ENCODE measurements at regions not wholly inside any gene's neighbourhood (a gene's known extent, or its start where the extent isn't known, plus 50 kb on each side); places are given as distances from the start of the nearest gene placed in this dataset.
"Not testable (repeated sequence)": the region's sequence is repeated elsewhere in the genome, so short reads cannot be mapped to it uniquely, and the experiment has no call there.

DNA sequence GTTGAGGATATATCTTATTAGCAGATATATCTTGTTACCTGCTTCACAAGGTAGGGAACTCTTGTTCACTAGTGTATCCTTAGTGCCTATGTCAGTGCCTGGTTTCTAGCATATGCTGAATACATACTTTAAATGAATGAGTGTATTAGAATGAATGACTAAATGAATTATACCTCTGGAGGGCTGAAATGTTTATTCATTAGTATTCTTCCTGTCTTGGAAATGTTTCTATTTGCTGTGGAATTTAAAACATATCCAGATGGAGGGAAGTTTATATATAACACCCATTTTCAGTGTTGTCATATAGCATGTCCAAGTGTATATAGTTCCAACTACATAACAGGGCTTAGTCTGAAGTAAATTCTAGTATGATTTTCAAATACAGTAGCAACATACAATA is 581.5 kb downstream of the TBL1XR1 start:
- no peak for DNase-seq

DNA sequence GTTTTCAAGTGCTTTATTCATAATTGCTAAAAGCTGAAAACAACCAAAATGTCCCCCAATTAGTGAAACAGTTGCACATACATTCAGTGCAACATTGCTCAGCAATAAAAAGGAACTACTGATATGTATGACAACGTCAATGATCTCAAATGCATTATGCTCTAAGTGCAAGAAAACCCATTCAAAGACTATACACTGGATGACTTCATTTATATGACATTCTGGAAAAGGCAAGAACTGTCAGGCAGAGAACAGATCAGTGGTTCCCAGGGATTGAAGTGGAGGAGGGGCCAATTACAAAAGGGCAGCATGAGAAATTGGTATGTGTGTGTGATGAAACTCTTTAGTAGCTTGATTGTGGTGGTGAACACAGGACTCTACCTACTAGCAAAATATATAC is 585.6 kb downstream of the TBL1XR1 start:
- DNase-seq = no peak

- no peak for DNase-seq
These were observed 587.9 kb downstream of the TBL1XR1 start for GRCh38 chr3:176609361-176609760.

- not testable (repeated sequence) for DNase-seq
These were observed 591.7 kb downstream of the TBL1XR1 start for GRCh38 chr3:176605553-176605952.

DNA sequence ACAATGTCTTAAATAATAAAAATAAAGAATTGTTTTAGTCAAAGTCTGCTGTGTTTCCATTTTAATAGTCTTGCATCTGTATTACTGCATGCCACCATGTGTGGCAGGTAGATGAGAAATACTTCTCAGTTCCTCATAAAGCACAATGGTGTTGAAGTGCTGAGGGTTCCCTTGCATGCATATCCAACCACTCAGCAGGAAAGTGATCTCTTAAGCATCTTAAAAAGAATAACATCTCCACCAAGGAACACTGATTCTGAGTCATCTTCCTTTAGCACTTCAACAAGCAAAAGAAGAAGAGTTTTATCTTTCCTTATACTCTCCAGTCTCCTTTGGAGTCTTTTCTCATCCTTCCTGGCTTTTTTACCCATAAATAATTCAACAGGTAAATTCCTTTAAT is 602.0 kb downstream of the TBL1XR1 start:
- no peak for DNase-seq

GRCh38 chr3:176590722-176591121 is 606.6 kb downstream of the TBL1XR1 start:
- no peak for DNase-seq

DNA sequence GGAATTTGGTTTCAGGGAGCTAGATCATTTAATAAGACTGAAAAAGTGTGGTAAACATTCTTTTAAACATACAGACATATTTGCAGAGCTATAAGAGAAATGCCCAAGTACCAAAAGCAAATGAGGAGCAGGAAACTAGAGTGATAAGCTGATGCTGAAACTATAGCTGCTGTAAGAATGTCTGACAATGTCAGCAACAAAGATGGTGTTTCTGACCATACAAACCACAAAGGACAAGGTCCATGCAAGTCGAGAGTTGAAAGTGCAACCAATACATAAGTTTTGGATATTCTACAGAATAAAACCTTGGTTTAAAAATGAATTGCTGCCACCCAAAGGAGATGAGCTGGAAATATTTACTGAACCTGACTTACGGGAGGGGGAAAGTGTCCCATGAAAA is 610.2 kb downstream of the TBL1XR1 start:
- DNase-seq = no peak

DNA sequence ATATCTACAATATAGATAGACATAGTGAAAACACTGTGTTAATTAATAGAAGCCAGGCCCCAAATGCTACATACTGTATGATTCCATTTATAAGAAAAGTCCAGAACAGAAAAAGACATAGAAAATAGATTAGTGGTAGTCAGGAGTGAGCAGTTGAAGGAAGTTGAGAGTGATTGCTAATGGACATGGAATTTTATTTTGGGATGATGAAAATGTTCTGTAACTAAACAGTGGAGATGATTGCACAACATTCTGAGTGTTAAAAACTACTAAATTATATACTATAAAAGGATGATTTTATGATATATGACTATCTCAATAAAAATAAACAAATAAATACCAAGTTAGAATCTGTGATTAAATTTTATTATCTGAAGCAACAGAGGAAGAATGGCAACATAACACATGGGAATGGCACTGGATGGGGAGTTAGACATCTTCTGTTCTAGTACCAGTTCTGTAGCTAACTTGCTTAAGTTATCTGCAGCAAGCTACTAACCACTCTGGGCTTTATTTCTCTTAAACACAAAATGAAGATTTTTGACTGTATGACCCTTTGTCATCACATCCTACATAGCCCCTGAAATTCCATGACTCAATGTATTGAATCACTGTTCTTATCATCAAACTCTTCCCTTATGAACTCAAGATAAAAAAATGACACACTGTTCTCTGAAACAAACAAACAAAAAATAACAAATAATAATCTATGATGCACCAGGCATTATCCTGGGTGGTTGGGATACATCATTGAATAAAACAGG is 612.7 kb downstream of the TBL1XR1 start:
- DNase-seq = no peak

- DNase-seq = no peak
These were observed 613.3 kb downstream of the TBL1XR1 start for GRCh38 chr3:176583956-176584355.

GRCh38 chr3:176581589-176581988 is 615.7 kb downstream of the TBL1XR1 start:
- no peak for DNase-seq

DNA sequence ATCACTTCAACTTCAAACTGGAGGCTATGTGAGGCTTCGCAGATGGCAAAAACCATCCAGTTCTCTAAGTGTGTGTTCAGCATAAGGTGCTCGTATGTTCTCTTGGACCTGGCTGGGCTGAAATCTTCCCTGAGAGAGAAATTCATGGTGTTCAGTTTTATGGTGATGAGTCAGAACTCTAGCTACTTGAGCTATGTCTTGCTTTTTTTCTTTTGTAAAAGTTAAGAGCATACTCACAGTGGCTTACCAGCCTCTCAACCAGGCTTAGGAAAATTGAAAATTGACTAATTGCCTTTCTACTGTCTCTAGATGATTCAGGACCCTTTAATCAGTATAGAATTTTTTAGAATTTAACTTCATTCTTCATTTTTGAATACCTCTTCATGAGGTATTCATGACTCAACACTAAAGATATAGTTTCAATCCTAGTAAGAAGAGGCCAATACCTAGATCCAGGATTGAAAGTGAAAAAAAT is 617.5 kb downstream of the TBL1XR1 start:
- DNase-seq = no peak

DNA sequence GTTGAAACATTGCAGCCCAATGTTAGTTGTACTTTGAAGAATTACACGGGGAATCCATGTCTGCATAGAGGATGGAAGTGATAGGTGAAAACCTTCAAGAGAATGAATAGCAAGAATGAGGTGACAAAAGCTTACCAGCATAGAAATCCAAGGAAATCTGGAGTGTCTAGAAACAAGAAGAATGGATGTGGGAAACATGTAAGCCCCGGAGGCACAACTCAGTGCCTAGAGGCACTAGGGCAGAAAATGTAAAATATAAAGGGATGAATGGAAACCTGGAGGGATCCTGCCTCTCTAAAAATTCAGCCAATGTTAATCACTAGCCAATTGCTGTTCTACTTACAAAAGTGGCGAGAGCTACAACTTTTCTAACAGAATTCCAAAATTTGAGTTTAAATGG is 619.0 kb downstream of the TBL1XR1 start:
- no peak for DNase-seq

GRCh38 chr3:176577447-176577846 is 619.8 kb downstream of the TBL1XR1 start:
- DNase-seq = no peak

DNA sequence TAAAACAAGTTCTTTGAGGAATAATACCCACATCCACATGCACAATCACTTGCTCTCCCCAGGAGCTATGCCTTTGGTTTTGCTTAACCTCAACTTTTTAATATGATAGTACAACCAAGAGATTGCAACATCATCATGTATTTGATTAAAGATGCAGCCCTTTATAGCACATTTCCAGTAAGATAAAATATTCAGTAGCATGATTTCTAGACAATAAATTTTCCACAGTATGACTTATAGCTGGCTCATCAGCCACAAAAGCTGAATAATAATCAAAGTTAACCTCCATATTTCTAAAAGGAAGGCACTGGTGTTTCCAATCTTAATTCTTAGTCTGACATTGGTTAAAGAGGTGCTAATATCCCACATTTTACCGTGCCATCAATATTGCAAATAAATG is 622.5 kb downstream of the TBL1XR1 start:
- no peak for DNase-seq

DNA sequence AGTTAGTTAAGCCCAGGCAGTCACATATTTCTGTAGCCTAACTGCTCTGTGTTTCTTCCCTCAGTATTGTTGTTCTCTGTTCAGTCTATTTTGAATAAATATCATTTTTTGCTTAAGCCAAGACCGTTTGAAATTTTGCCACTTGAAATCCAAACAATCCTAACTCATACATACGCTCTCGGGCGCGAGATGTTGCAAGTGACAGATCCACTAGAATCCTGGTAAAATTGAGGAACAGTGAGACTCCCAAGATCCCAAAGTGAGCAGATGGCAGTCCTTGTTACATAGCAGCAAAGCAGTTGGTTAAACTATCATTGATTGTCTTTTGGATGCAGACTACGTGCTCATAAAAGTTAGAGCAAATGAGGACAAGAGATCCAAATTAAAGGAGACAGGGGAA is 625.4 kb downstream of the TBL1XR1 start:
- DNase-seq = no peak

GRCh38 chr3:176570992-176571391 is 626.3 kb downstream of the TBL1XR1 start:
- DNase-seq = no peak

GRCh38 chr3:176568189-176568588 is 629.1 kb downstream of the TBL1XR1 start:
- DNase-seq = no peak

DNA sequence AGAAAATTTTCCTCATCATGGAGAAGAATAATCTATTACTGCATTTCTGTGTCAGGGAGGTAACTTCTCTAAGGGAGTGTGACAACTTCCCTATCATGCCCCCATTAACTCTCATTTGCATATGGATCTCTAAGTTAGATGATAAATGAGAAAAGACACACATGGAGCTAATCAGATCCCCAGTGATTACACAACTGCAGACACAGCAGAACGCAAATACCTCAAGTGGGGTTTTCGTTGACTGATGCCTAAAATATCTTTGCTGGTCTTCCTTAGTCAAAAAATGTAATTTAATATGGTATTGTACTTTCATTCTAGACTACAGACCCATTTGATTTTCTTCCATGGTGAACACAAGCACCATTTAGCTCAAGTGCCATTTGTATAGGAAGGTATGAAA is 630.5 kb downstream of the TBL1XR1 start:
- DNase-seq = no peak

DNA sequence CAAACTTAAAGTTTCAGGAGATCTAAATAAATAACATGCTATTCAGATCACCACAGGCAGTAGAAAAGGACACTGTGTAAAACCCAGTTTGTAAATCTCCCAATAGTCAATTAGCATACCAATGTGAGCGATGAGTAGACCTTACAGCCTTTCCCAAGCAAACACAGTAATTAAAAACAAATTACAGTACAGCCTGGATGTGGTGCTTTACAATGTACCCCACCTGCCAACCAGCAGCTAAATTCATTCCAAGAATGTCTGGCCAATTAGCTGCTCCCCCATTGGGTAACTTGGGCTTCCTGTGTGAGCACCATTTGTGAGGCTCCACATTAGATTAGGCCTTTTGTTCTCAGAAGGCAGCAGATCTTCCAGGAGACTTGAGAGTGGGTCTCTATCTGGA is 635.0 kb downstream of the TBL1XR1 start:
- DNase-seq = no peak

GRCh38 chr3:176561826-176562225 is 635.5 kb downstream of the TBL1XR1 start:
- no peak for DNase-seq

GRCh38 chr3:176554791-176555654 is 642.3 kb downstream of the TBL1XR1 start:
- peak; percentile 29 for DNase-seq

DNA sequence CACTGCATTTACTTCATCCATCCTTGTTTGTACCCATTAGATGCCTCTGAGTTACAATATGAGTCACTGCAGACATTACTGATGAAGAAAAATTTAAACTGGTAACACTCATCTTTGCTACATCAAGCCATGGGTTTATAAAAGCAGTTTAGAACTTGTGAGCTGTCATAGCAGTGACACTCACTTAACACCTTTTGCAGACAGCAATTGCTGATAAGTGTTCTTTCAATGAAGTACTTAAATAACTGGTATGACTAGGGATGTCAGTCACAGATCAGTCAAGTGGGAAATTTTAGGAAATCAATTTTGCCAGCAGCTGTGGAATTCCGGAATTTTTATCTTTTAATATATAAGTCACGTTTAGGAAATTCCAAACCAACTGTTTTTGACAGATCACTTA is 643.0 kb downstream of the TBL1XR1 start:
- DNase-seq = no peak

DNA sequence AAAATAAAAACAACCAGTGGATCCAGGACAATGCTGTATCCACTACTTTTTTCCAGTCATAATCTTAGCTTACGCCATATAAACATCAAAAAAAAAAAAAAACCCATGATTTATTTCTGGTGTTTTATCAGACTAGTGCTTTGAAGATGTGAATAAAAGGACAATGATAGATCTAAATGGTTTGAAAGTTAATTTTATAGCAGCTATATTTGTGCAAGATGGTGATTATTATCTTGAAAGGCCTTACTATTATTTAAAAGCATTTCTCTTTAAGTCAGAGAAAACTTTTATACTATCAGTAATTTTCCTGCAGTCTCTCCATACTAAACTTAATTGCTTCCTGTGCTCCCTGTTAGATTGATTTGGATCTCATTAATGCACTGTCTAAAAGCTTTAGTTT is 670.3 kb downstream of the TBL1XR1 start:
- DNase-seq = no peak

DNA sequence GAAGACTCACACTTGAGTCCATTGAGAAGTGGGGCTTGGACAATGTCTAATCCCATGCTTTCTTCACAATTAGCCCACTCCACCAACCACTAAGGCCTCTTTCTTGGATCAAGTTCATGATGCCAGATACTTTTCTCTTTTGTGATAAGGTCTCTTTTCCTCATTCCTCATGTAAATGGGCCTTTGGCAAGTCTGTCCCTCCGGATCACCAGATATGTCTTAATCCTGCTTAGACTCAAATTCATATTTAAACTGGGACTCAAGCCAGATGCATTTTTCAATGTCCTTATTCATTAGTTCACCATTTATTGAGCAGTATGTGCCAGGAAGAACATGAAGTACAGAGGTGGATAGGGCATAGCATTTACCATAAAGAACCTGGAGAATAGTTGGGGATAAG is 671.1 kb downstream of the TBL1XR1 start:
- DNase-seq = no peak

All from NCI-H510A (cell line).